ENCODE measurements at regions not wholly inside any gene's neighbourhood (a gene's known extent, or its start where the extent isn't known, plus 50 kb on each side); places are given as distances from the start of the nearest gene placed in this dataset.

GRCh38 chr3:167188592-167188991 is 191.5 kb downstream of the ZBBX start:
- Histone ChIP-seq H3K4me2 (ENCODE audit: low read length) (no peak overlapping the region), H3K27me3 (ENCODE audit: control insufficient read depth, low read length) (no peaks in the 10 kb centered on the region), H3K4me3 (ENCODE audit: low read length) (no peak overlapping the region), H3K9me3 (ENCODE audit: control insufficient read depth, insufficient read depth, low read length) (no peaks in the 10 kb centered on the region), H3K36me3 (ENCODE audit: control insufficient read depth, low read length) (no peaks in the 10 kb centered on the region), H3K9me2 (replicated peaks; ENCODE audit: control insufficient read depth, low read length) (no peaks in the 10 kb centered on the region), H3K4me1 (ENCODE audit: control insufficient read depth, low read length) (no peaks in the 10 kb centered on the region), H3F3A (ENCODE audit: control insufficient read depth, insufficient read depth) (no peaks in the 10 kb centered on the region), H4K20me1 (ENCODE audit: control insufficient read depth, insufficient read depth, low read depth, low read length) (no peaks in the 10 kb centered on the region), H3K79me2 (ENCODE audit: control insufficient read depth, low read length) (no peaks in the 10 kb centered on the region), H3K27ac (ENCODE audit: low read depth, low read length) (no peak overlapping the region)
- no peak for TF ChIP-seq CTCF (IDR thresholded peaks at IDR 0.05; ENCODE audit: low read depth, low read length, poor library complexity, severe bottlenecking)

DNA sequence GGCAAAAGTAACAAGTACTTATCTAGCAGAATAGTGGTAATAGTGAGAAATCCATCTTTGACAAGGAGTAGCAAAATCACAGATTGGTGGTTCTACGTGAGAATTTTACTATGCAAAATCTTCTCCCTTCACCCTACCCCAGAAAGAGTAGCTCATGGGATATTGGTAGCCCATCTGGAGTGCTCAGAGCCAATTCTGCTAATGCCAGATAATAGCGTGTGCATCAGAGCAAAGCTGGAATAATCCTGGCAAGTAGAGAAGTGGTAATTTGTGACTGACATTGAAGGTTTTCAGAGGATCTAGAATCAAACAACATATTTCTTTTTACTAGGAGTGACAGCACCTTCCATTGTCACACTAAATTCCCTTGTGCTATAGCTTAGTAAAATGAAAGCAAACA is 192.9 kb downstream of the ZBBX start:
- no peaks in the 10 kb centered on the region for H3F3A ChIP-seq (ENCODE audit: control insufficient read depth, insufficient read depth)
- no peak overlapping the region for H3K27ac ChIP-seq (ENCODE audit: low read depth, low read length)
- H3K79me2 ChIP-seq (ENCODE audit: control insufficient read depth, low read length), result no peaks in the 10 kb centered on the region
- no peaks in the 10 kb centered on the region for H3K9me3 ChIP-seq (ENCODE audit: control insufficient read depth, insufficient read depth, low read length)
- no peaks in the 10 kb centered on the region for H3K9me2 ChIP-seq (replicated peaks; ENCODE audit: control insufficient read depth, low read length)
- H3K36me3 ChIP-seq (ENCODE audit: control insufficient read depth, low read length), result no peaks in the 10 kb centered on the region
- H3K27me3 ChIP-seq (ENCODE audit: control insufficient read depth, low read length), result no peaks in the 10 kb centered on the region
- no peaks in the 10 kb centered on the region for H4K20me1 ChIP-seq (ENCODE audit: control insufficient read depth, insufficient read depth, low read depth, low read length)
- TF ChIP-seq EZH2phosphoT487 (IDR thresholded peaks at IDR 0.05; ENCODE audit: borderline replicate concordance, low read length) (no peak), CTCF (IDR thresholded peaks at IDR 0.05; ENCODE audit: low read depth, low read length, poor library complexity, severe bottlenecking) (no peak)
- no peak overlapping the region for H3K4me2 ChIP-seq (ENCODE audit: low read length)
- H3K4me1 ChIP-seq (ENCODE audit: control insufficient read depth, low read length), result no peaks in the 10 kb centered on the region
- no peak overlapping the region for H3K4me3 ChIP-seq (ENCODE audit: low read length)

DNA sequence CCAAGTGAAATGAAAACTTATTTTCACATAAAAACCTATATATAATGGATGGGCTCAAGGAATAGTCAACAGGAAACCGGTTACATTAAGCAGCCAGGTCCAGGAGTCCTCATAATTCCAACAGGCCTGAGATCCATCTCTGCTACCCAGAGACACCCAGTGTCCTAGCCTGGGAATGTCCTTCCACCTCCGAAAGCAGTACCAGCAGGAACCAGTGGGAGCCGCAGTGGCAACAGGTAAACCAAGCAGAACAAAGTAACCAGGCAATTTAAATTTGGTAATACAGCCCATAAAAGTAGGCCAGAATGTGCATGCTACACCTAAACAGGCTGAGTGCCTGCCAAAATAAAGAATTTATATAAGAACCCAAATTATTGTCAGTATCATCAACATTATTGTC is 195.6 kb downstream of the ZBBX start:
- Histone ChIP-seq H3K27me3 (ENCODE audit: control insufficient read depth, low read length) (no peaks in the 10 kb centered on the region), H4K20me1 (ENCODE audit: control insufficient read depth, insufficient read depth, low read depth, low read length) (no peaks in the 10 kb centered on the region), H3K4me3 (ENCODE audit: low read length) (no peak overlapping the region), H3K79me2 (ENCODE audit: control insufficient read depth, low read length) (no peaks in the 10 kb centered on the region), H3K4me1 (ENCODE audit: control insufficient read depth, low read length) (no peaks in the 10 kb centered on the region), H3K36me3 (ENCODE audit: control insufficient read depth, low read length) (no peaks in the 10 kb centered on the region), H3K9me3 (ENCODE audit: control insufficient read depth, insufficient read depth, low read length) (no peaks in the 10 kb centered on the region), H3K27ac (ENCODE audit: low read depth, low read length) (no peak overlapping the region), H3K9me2 (replicated peaks; ENCODE audit: control insufficient read depth, low read length) (no peaks in the 10 kb centered on the region), H3K4me2 (ENCODE audit: low read length) (no peak overlapping the region), H3F3A (ENCODE audit: control insufficient read depth, insufficient read depth) (no peaks in the 10 kb centered on the region)
- TF ChIP-seq CTCF (IDR thresholded peaks at IDR 0.05; ENCODE audit: low read depth, low read length, poor library complexity, severe bottlenecking) (no peak), EZH2phosphoT487 (IDR thresholded peaks at IDR 0.05; ENCODE audit: borderline replicate concordance, low read length) (no peak)

GRCh38 chr3:167172377-167172776 is 207.7 kb downstream of the ZBBX start:
- Histone ChIP-seq H3K4me1 (ENCODE audit: control insufficient read depth, low read length) (no peaks in the 10 kb centered on the region), H3K27me3 (ENCODE audit: control insufficient read depth, low read length) (no peaks in the 10 kb centered on the region), H3K36me3 (ENCODE audit: control insufficient read depth, low read length) (no peaks in the 10 kb centered on the region), H3K4me3 (ENCODE audit: low read length) (no peak overlapping the region), H3K9me3 (ENCODE audit: control insufficient read depth, insufficient read depth, low read length) (no peaks in the 10 kb centered on the region; the same call in 1 of the 2 replicates), H3F3A (ENCODE audit: control insufficient read depth, insufficient read depth) (no peaks in the 10 kb centered on the region), H3K27ac (ENCODE audit: low read depth, low read length) (no peak overlapping the region), H3K9me2 (replicated peaks; ENCODE audit: control insufficient read depth, low read length) (no peaks in the 10 kb centered on the region), H4K20me1 (ENCODE audit: control insufficient read depth, insufficient read depth, low read depth, low read length) (no peaks in the 10 kb centered on the region), H3K4me2 (ENCODE audit: low read length) (no peak overlapping the region), H3K79me2 (ENCODE audit: control insufficient read depth, low read length) (no peaks in the 10 kb centered on the region)
- TF ChIP-seq CTCF (IDR thresholded peaks at IDR 0.05; ENCODE audit: low read depth, low read length, poor library complexity, severe bottlenecking) (no peak), EZH2phosphoT487 (IDR thresholded peaks at IDR 0.05; ENCODE audit: borderline replicate concordance, low read length) (no peak)
